Karpas-422 (cell line): ENCODE measurements at regions not wholly inside any gene's neighbourhood (a gene's known extent, or its start where the extent isn't known, plus 50 kb on each side); places are given as distances from the start of the nearest gene placed in this dataset.
"Not testable (repeated sequence)": the region's sequence is repeated elsewhere in the genome, so short reads cannot be mapped to it uniquely, and the experiment has no call there.

Experiments
- DNase-seq: peaks from one replicate; pipeline ENCODE4 v3.0.0-alpha.2; 2015
- H2AFZ ChIP-seq: fragments of 200-600 bp; sonication (generic); 2 replicates; pipeline ENCODE4 v1.6.1; 2014; ENCODE audit warnings: antibody characterized with exemption, low read length, mixed read lengths
- H3K27ac ChIP-seq: fragments of 200-600 bp; sonication (generic); 2 replicates; pipeline ENCODE4 v1.5.1; 2014; ENCODE audit warnings: mild to moderate bottlenecking, low read length, moderate library complexity
- H3K27me3 ChIP-seq: fragments of 200-600 bp; sonication (generic); 2 replicates; pipeline ENCODE4 v1.6.1; 2014; ENCODE audit warnings: low read length, mixed read lengths
- H3K36me3 ChIP-seq: fragments of 200-600 bp; sonication (generic); 2 replicates; pipeline ENCODE4 v1.6.1; 2014; ENCODE audit warnings: low read length, mixed read lengths; ENCODE audit not compliant: insufficient read depth
- H3K4me1 ChIP-seq: fragments of 200-600 bp; sonication (generic); 2 replicates; pipeline ENCODE4 v1.6.1; 2014; ENCODE audit warnings: mild to moderate bottlenecking, low read length, mixed read lengths
- H3K4me2 ChIP-seq: fragments of 200-600 bp; sonication (generic); 2 replicates; pipeline ENCODE4 v1.6.1; 2014; ENCODE audit warnings: low read length, low read depth, mild to moderate bottlenecking; ENCODE audit not compliant: poor library complexity, severe bottlenecking
- H3K4me3 ChIP-seq: fragments of 200-600 bp; sonication (generic); 2 replicates; pipeline ENCODE4 v1.5.1; 2014; ENCODE audit warnings: mild to moderate bottlenecking, antibody characterized with exemption, low read length, mixed read lengths
- H3K79me2 ChIP-seq: fragments of 200-600 bp; sonication (generic); 2 replicates; pipeline ENCODE4 v1.6.1; 2014; ENCODE audit warnings: mild to moderate bottlenecking, low read length, mixed read lengths
- H3K9ac ChIP-seq: fragments of 200-600 bp; sonication (generic); 2 replicates; pipeline ENCODE4 v1.6.0; 2014; ENCODE audit warnings: low read length
- H3K9me2 ChIP-seq: fragments of 200-600 bp; sonication (generic), shearing (Covaris generic); replicated peaks from 2 replicates; pipeline ENCODE4 v1.6.0; 2014; ENCODE audit warnings: mild to moderate bottlenecking, low read length, moderate library complexity; ENCODE audit not compliant: insufficient read depth
- H3K9me3 ChIP-seq: fragments of 300-700, 200-600 bp; sonication (generic); 2 replicates; pipeline ENCODE4 v1.6.1; 2014; ENCODE audit warnings: low read length, mixed read lengths
- H4K20me1 ChIP-seq: fragments of 200-600 bp; sonication (generic); 2 replicates; pipeline ENCODE4 v1.6.1; 2014; ENCODE audit warnings: mild to moderate bottlenecking, antibody characterized with exemption, low read length, low read depth; ENCODE audit not compliant: insufficient read depth

GRCh38 chr3:192057261-192057660 is 596.3 kb downstream of the PYDC2 start:
- Histone ChIP-seq H3K9me2 (no peaks in the 10 kb centered on the region; the same call in 1 of the 2 replicates), H3K27ac (no peak overlapping the region), H4K20me1 (no peaks in the 10 kb centered on the region), H3K9ac (no peak overlapping the region), H3K36me3 (no peaks in the 10 kb centered on the region; the same call in 1 of the 2 replicates), H3K4me1 (peaks cover 22% of the 10 kb centered on the region), H3K4me3 (no peak overlapping the region), H3K27me3 (no peaks in the 10 kb centered on the region), H3K79me2 (no peaks in the 10 kb centered on the region), H3K9me3 (no peaks in the 10 kb centered on the region), H2AFZ (no peak overlapping the region), H3K4me2 (no peak overlapping the region)
- DNase-seq, result no peak

GRCh38 chr3:192060160-192060781 is 599.3 kb downstream of the PYDC2 start:
- H3K9me2 ChIP-seq, result no peaks in the 10 kb centered on the region; the same call in 1 of the 2 replicates
- H3K79me2 ChIP-seq, result no peaks in the 10 kb centered on the region
- H3K4me1 ChIP-seq, result peaks cover 45% of the 10 kb centered on the region
- H3K27ac ChIP-seq, result no peak overlapping the region
- H3K27me3 ChIP-seq, result no peaks in the 10 kb centered on the region
- H3K9me3 ChIP-seq, result no peaks in the 10 kb centered on the region
- no peak overlapping the region for H3K9ac ChIP-seq
- peak overlapping the region; percentile 47; the same call in 1 of the 2 replicates for H2AFZ ChIP-seq
- no peak overlapping the region for H3K4me3 ChIP-seq
- no peak for DNase-seq
- H3K36me3 ChIP-seq, result no peaks in the 10 kb centered on the region; the same call in 1 of the 2 replicates
- no peaks in the 10 kb centered on the region for H4K20me1 ChIP-seq
- no peak overlapping the region for H3K4me2 ChIP-seq

GRCh38 chr3:192061426-192061825 is 600.5 kb downstream of the PYDC2 start:
- H3K27me3 ChIP-seq, result no peaks in the 10 kb centered on the region
- no peaks in the 10 kb centered on the region for H3K79me2 ChIP-seq
- no peaks in the 10 kb centered on the region; the same call in 1 of the 2 replicates for H3K36me3 ChIP-seq
- peak overlapping the region; percentile 8 for H3K4me2 ChIP-seq
- no peak overlapping the region for H3K4me3 ChIP-seq
- no peak overlapping the region for H3K9ac ChIP-seq
- H3K4me1 ChIP-seq, result peaks cover 45% of the 10 kb centered on the region
- H4K20me1 ChIP-seq, result no peaks in the 10 kb centered on the region
- H3K27ac ChIP-seq, result no peak overlapping the region
- H3K9me2 ChIP-seq, result no peaks in the 10 kb centered on the region; the same call in 1 of the 2 replicates
- peak; percentile 55 for DNase-seq
- H3K9me3 ChIP-seq, result no peaks in the 10 kb centered on the region
- H2AFZ ChIP-seq, result peak overlapping the region; percentile 47; the same call in 1 of the 2 replicates

GRCh38 chr3:192062186-192062585 is 601.2 kb downstream of the PYDC2 start:
- Histone ChIP-seq H4K20me1 (no peaks in the 10 kb centered on the region), H3K9me3 (no peaks in the 10 kb centered on the region), H3K4me1 (peaks cover 45% of the 10 kb centered on the region), H3K27ac (peak overlapping the region; percentile 84; the same call in 1 of the 2 replicates), H3K9me2 (no peaks in the 10 kb centered on the region; the same call in 1 of the 2 replicates), H3K4me2 (no peak overlapping the region), H2AFZ (peak overlapping the region; percentile 47; the same call in 1 of the 2 replicates), H3K79me2 (no peaks in the 10 kb centered on the region), H3K27me3 (no peaks in the 10 kb centered on the region), H3K9ac (no peak overlapping the region), H3K4me3 (no peak overlapping the region), H3K36me3 (no peaks in the 10 kb centered on the region; the same call in 1 of the 2 replicates)
- DNase-seq, result no peak

GRCh38 chr3:192063570-192063969 is 602.6 kb downstream of the PYDC2 start:
- no peaks in the 10 kb centered on the region; the same call in 1 of the 2 replicates for H3K9me2 ChIP-seq
- no peaks in the 10 kb centered on the region for H3K9me3 ChIP-seq
- H3K4me2 ChIP-seq, result peak overlapping the region; percentile 92
- peak overlapping the region; percentile 62 for H3K9ac ChIP-seq
- peak overlapping the region; percentile 84 for H3K27ac ChIP-seq
- peaks cover 45% of the 10 kb centered on the region for H3K4me1 ChIP-seq
- H3K36me3 ChIP-seq, result no peaks in the 10 kb centered on the region; the same call in 1 of the 2 replicates
- no peaks in the 10 kb centered on the region for H4K20me1 ChIP-seq
- DNase-seq, result peak; percentile 98
- H3K27me3 ChIP-seq, result no peaks in the 10 kb centered on the region
- H2AFZ ChIP-seq, result peak overlapping the region; percentile 94
- H3K79me2 ChIP-seq, result no peaks in the 10 kb centered on the region
- H3K4me3 ChIP-seq, result peak overlapping the region; percentile 63

- Histone ChIP-seq H3K36me3 (no peaks in the 10 kb centered on the region; the same call in 1 of the 2 replicates), H3K9me2 (no peaks in the 10 kb centered on the region; the same call in 1 of the 2 replicates), H3K4me3 (no peak overlapping the region), H4K20me1 (no peaks in the 10 kb centered on the region), H3K4me1 (peaks cover 45% of the 10 kb centered on the region), H3K9ac (no peak overlapping the region), H2AFZ (no peak overlapping the region), H3K4me2 (no peak overlapping the region), H3K27me3 (no peaks in the 10 kb centered on the region), H3K27ac (no peak overlapping the region), H3K79me2 (no peaks in the 10 kb centered on the region), H3K9me3 (no peaks in the 10 kb centered on the region)
- no peak for DNase-seq
Observed at GRCh38 chr3:192064959-192065358, 604.0 kb downstream of the PYDC2 start.

GRCh38 chr3:192066253-192066652 is 605.3 kb downstream of the PYDC2 start:
- not testable (repeated sequence) for H3K36me3 ChIP-seq, H3K9ac ChIP-seq, H3K9me3 ChIP-seq, H2AFZ ChIP-seq, H4K20me1 ChIP-seq, H3K27me3 ChIP-seq, DNase-seq, H3K79me2 ChIP-seq, H3K9me2 ChIP-seq, H3K27ac ChIP-seq, H3K4me2 ChIP-seq, H3K4me3 ChIP-seq
- peaks cover 32% of the 10 kb centered on the region for H3K4me1 ChIP-seq

- no peaks in the 10 kb centered on the region for H3K9me3 ChIP-seq
- no peak overlapping the region for H3K4me2 ChIP-seq
- no peak overlapping the region for H3K4me3 ChIP-seq
- H3K4me1 ChIP-seq, result peaks cover 10% of the 10 kb centered on the region
- no peak overlapping the region for H3K27ac ChIP-seq
- 0 out of 2 replicates have a peak overlapping the region, but pooled peaks have one; percentile 11 for H2AFZ ChIP-seq
- DNase-seq, result no peak
- no peaks in the 10 kb centered on the region for H3K9me2 ChIP-seq
- H4K20me1 ChIP-seq, result no peaks in the 10 kb centered on the region
- no peaks in the 10 kb centered on the region for H3K79me2 ChIP-seq
- H3K9ac ChIP-seq, result no peak overlapping the region
- H3K27me3 ChIP-seq, result no peaks in the 10 kb centered on the region
- no peaks in the 10 kb centered on the region for H3K36me3 ChIP-seq
Observed at GRCh38 chr3:192068464-192069254, 607.7 kb downstream of the PYDC2 start.
